Fibroblast of lung (primary cell): ENCODE measurements at regions not wholly inside any gene's neighbourhood (a gene's known extent, or its start where the extent isn't known, plus 50 kb on each side); places are given as distances from the start of the nearest gene placed in this dataset.

Experiments
- DNase-seq, 2 donors: peaks; one replicate each; pipeline versions ENCODE4 v3.0.0 to v3.0.0-alpha.2; 2010; ENCODE audit warnings: low read depth in 2 of 2
- H2AFZ ChIP-seq: 2 replicates; pipeline ENCODE4 v1.5.1; 2012; ENCODE audit warnings: low read length, control low read depth, inconsistent platforms
- H3K27ac ChIP-seq: 2 replicates; pipeline ENCODE4 v1.5.1; 2011; ENCODE audit warnings: low read length, control low read depth; ENCODE audit not compliant: insufficient read depth
- H3K27me3 ChIP-seq: 2 replicates; pipeline ENCODE4 v1.5.1; 2011; ENCODE audit warnings: mild to moderate bottlenecking, low read length; ENCODE audit not compliant: control insufficient read depth, insufficient read depth
- H3K36me3 ChIP-seq: 2 replicates; pipeline ENCODE4 v1.5.1; 2011; ENCODE audit warnings: low read length; ENCODE audit not compliant: control insufficient read depth, insufficient read depth
- H3K4me1 ChIP-seq: 2 replicates; pipeline ENCODE4 v1.5.1; 2011; ENCODE audit warnings: low read length; ENCODE audit not compliant: control insufficient read depth, insufficient read depth; ENCODE audit errors: extremely low read depth
- H3K4me2 ChIP-seq: 2 replicates; pipeline ENCODE4 v1.5.1; 2011; ENCODE audit warnings: low read length, control low read depth; ENCODE audit not compliant: insufficient read depth; ENCODE audit errors: extremely low read depth
- H3K4me3 ChIP-seq, 4 experiments: fragments of 200-600 bp in 1 of 4; sonication (generic) in 1 of 4; replicated peaks in 1 of 4; 2 replicates each; pipeline ENCODE4 v1.5.1; 2011 to 2016; ENCODE audit warnings: low read length in 4 of 4, low read depth in 3 of 4, mild to moderate bottlenecking in 3 of 4, control low read depth in 2 of 4, inconsistent platforms in 1 of 4, mixed read lengths in 1 of 4; ENCODE audit not compliant: insufficient read depth in 1 of 4; ENCODE audit errors: control extremely low read depth in 1 of 4
- H3K79me2 ChIP-seq: 2 replicates; pipeline ENCODE4 v1.5.1; 2012; ENCODE audit warnings: mild to moderate bottlenecking, low read length, inconsistent platforms; ENCODE audit not compliant: control insufficient read depth, insufficient read depth
- H3K9ac ChIP-seq: 2 replicates; pipeline ENCODE4 v1.5.1; 2011; ENCODE audit warnings: mild to moderate bottlenecking, low read length, control low read depth; ENCODE audit not compliant: insufficient read depth
- H3K9me3 ChIP-seq: 2 replicates; pipeline ENCODE4 v1.5.1; 2012; ENCODE audit warnings: low read depth, low read length; ENCODE audit not compliant: control insufficient read depth, insufficient read depth
- H4K20me1 ChIP-seq: 2 replicates; pipeline ENCODE4 v1.5.1; 2011; ENCODE audit warnings: low read length; ENCODE audit not compliant: control insufficient read depth, insufficient read depth; ENCODE audit errors: extremely low read depth
- EZH2 ChIP-seq: IDR thresholded peaks from 2 replicates; pipeline ENCODE4 v1.5.1; 2012; ENCODE audit warnings: low read length, control low read depth, mild to moderate bottlenecking; ENCODE audit errors: missing control alignments
- TF ChIP-seq, protein P1 (sequence below), 2 donors: IDR thresholded peaks in 1 of 2; conservative IDR thresholded peaks in 1 of 2; 1 replicate in 1 of 2; 2 replicates in 1 of 2; pipeline ENCODE4 v1.5.1; 2011 to 2012; ENCODE audit warnings: low read length in 2 of 2, control low read depth in 1 of 2, inconsistent platforms in 1 of 2, low read depth in 1 of 2, mild to moderate bottlenecking in 1 of 2

DNA sequence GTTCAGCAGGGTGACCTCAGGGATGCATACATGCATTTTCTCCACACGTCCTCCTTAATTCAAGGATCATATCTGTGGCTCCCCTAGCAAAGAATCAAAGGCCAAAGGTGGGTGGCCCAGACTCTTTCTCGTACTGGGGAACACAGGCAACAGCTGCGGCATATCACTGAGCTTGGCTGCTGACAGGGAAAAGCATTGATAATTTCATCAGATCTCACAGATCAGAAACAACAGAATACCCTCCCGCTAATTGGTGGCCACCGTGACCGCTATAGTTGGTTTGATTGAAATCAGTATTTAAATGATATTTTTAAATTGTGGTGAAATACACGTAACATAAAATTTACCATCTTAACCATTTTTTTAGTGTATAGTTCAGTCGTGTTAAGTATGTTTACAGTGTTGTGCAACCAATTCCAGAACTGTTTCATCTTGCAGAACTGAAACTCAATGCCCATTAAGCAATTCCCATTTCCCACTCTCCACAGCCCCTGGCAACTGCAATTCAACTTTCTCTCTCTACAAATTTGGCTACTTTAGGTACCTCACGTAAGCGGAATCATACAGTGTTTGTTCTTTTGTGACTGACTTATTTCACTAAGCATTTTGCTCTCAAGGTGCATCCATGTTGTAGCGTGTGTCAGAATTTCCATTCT lies 74.7 kb upstream of the TMEM170B start:
- Histone ChIP-seq H3K79me2 (no peaks in the 10 kb centered on the region), H3K27ac (no peak overlapping the region), H3K4me3 (no peak overlapping the region), H3K9me3 (no peaks in the 10 kb centered on the region), H3K4me1 (no peaks in the 10 kb centered on the region), H4K20me1 (no peaks in the 10 kb centered on the region), H2AFZ (no peak overlapping the region), H3K36me3 (no peaks in the 10 kb centered on the region), H3K4me2 (no peak overlapping the region), H3K9ac (no peak overlapping the region), H3K27me3 (no peaks in the 10 kb centered on the region)
- peak in 1 of 2 donors; percentile 76 for DNase-seq
- TF ChIP-seq EZH2: no peak
- TF ChIP-seq, protein P1, sequence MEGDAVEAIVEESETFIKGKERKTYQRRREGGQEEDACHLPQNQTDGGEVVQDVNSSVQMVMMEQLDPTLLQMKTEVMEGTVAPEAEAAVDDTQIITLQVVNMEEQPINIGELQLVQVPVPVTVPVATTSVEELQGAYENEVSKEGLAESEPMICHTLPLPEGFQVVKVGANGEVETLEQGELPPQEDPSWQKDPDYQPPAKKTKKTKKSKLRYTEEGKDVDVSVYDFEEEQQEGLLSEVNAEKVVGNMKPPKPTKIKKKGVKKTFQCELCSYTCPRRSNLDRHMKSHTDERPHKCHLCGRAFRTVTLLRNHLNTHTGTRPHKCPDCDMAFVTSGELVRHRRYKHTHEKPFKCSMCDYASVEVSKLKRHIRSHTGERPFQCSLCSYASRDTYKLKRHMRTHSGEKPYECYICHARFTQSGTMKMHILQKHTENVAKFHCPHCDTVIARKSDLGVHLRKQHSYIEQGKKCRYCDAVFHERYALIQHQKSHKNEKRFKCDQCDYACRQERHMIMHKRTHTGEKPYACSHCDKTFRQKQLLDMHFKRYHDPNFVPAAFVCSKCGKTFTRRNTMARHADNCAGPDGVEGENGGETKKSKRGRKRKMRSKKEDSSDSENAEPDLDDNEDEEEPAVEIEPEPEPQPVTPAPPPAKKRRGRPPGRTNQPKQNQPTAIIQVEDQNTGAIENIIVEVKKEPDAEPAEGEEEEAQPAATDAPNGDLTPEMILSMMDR (conservative IDR thresholded peaks at IDR 0.05 in 1 of 2, IDR thresholded peaks at IDR 0.05 in 1 of 2; ENCODE audit: low read depth in 1 of 2, low read length in 2 of 2): no peak

DNA sequence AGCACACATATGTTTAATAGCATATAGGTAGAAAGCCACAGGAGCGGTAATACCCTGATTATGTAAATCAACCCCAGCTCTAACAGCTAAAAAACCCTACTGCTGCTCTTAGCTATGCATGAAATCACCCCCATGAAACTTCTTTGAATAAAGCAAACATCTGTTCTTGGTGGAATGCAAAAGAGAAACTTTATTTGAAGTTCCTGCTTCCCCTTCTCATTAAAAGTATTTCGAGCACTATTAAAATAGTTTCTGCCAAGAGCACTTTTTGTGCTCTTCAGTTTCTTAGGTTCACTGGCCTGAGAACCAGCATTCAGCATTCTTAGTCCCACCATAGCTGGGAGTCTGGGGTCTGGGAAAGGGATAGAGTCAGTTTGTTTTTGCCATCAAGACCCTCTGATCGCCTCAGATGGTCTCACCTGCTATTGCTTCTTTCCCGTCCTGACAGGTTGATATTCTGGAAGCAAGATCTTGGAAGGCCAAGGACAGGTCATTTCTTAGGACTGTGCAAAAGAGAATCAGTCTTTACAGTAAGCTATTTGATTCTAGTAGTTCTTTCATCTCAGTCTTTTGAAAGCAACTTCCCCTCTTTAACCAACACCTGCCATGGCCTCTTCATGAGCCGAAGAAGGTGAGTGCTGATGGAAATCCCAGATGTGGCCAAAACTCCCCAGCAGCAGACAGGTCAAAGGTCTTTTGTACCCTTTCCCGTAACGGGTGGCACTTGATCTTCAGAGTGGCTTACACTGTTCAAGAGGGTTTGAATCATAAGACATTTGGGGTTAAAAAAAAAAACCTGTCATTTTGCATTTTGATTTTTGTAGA lies 76.5 kb upstream of the TMEM170B start:
- H3K9ac ChIP-seq: no peak overlapping the region
- no peak overlapping the region for H3K27ac ChIP-seq
- no peak for DNase-seq
- H3K9me3 ChIP-seq: no peaks in the 10 kb centered on the region
- H3K4me1 ChIP-seq: no peaks in the 10 kb centered on the region
- no peaks in the 10 kb centered on the region for H4K20me1 ChIP-seq
- H3K27me3 ChIP-seq: no peaks in the 10 kb centered on the region
- H3K79me2 ChIP-seq: no peaks in the 10 kb centered on the region
- no peak for TF ChIP-seq EZH2
- TF ChIP-seq, protein P1 (conservative IDR thresholded peaks at IDR 0.05 in 1 of 2, IDR thresholded peaks at IDR 0.05 in 1 of 2; ENCODE audit: low read depth in 1 of 2, low read length in 2 of 2): no peak
- no peak overlapping the region for H2AFZ ChIP-seq
- H3K4me3 ChIP-seq: no peak overlapping the region
- no peaks in the 10 kb centered on the region for H3K36me3 ChIP-seq
- no peak overlapping the region for H3K4me2 ChIP-seq

DNA sequence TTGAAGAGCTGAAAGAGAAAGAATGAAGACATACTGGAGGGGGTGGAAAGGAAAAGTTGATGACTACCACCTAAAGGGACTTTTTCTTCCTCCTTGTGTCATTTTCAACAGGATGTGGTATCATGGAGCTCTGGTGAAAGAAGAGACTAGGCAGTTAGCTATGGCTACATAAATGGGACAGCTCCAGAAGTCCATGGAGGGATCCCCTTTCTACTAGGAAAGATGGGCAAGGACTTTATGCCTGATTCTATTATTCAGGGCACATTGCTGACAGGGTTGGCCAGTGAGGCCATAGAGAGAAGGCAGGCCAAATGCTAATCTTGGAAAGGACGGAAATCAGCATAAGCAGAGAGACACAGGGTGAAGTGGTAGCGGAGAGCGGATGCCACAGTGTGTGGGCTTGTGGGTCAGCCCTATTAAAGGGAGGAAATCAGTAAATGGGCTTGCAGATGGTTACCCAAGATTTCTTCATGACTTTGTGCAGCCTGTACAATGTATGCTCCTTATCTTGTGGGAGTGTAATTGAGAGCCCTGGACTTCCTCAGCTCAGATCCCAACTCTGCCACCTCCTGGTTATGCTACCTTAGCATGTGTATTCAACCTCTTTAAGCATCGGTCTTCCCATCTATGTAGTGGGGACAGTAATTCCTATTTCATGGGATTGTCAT lies 77.4 kb upstream of the TMEM170B start:
- no peaks in the 10 kb centered on the region for H3K9me3 ChIP-seq
- no peaks in the 10 kb centered on the region for H3K27me3 ChIP-seq
- DNase-seq: peak in 1 of 2 donors; percentile 23
- H3K4me2 ChIP-seq: no peak overlapping the region
- H3K9ac ChIP-seq: no peak overlapping the region
- TF ChIP-seq, protein P1 (conservative IDR thresholded peaks at IDR 0.05 in 1 of 2, IDR thresholded peaks at IDR 0.05 in 1 of 2; ENCODE audit: low read depth in 1 of 2, low read length in 2 of 2): no peak
- TF ChIP-seq EZH2: no peak
- H2AFZ ChIP-seq: no peak overlapping the region
- H3K27ac ChIP-seq: no peak overlapping the region
- no peaks in the 10 kb centered on the region for H4K20me1 ChIP-seq
- H3K36me3 ChIP-seq: no peaks in the 10 kb centered on the region
- H3K4me1 ChIP-seq: no peaks in the 10 kb centered on the region
- no peak overlapping the region for H3K4me3 ChIP-seq
- H3K79me2 ChIP-seq: no peaks in the 10 kb centered on the region
